GM12878 (cell line): ENCODE measurements at regions not wholly inside any gene's neighbourhood (a gene's known extent, or its start where the extent isn't known, plus 50 kb on each side); places are given as distances from the start of the nearest gene placed in this dataset.

ENCODE experiments used
- ATAC-seq: fragments of 200-7000 bp; cut with Tn5 transposase; 3 replicates; pipeline ENCODE4 v1.9.1; 2020; ENCODE audit warnings: mild to moderate bottlenecking, moderate library complexity
- BruUV-seq: library from RNA; stranded (reverse); fragments of 400-500 nt; replicated peaks from 2 replicates; lab custom pipeline; 2021; lab: Mats Ljungman, UMichigan
- CTCF ChIA-PET: fragments of 300-600 bp; sonication (Branson Sonifier 250); formaldehyde crosslinking; extraction: SDS; loops from one replicate; lab custom pipeline; 2021; ENCODE audit warnings: inconsistent platforms; lab: Yijun Ruan, JAX
- POLR2A ChIA-PET: fragments of 350-600 bp; formaldehyde crosslinking; extraction: SDS; loops from one replicate; lab custom pipeline; 2021; ENCODE audit warnings: inconsistent platforms; lab: Charles Lee
- RAD21 ChIA-PET: fragments of 300-600 bp; sonication (Branson Sonifier 250); formaldehyde crosslinking; loops from one replicate; lab custom pipeline; 2023; ENCODE audit warnings: antibody characterized with exemption; ENCODE audit not compliant: unreplicated experiment; lab: Charles Lee
- SMC1A ChIA-PET: fragments of 300-600 bp; sonication (Branson Sonifier 250); formaldehyde crosslinking; loops from one replicate; lab custom pipeline; 2023; ENCODE audit not compliant: unreplicated experiment, uncharacterized antibody; lab: Charles Lee
- DNase-seq: peaks from one replicate; pipeline ENCODE4 v3.0.0-alpha.2; 2011; ENCODE audit warnings: low read depth, low spot score
- FAIRE-seq: peaks from 3 replicates; lab custom pipeline; 2011; peaks lifted over from hg19 to GRCh38; lab: Jason Lieb, UNC
- H2AFZ ChIP-seq: 2 replicates; pipeline ENCODE4 v1.6.0; 2011; ENCODE audit warnings: low read depth, low read length, control low read depth; ENCODE audit not compliant: control insufficient read depth
- H3K27ac ChIP-seq: 2 replicates; pipeline ENCODE4 v1.5.1; 2011; ENCODE audit warnings: control low read depth; ENCODE audit not compliant: control insufficient read depth, insufficient read depth
- H3K27me3 ChIP-seq, 2 experiments: replicated peaks in 1 of 2; 2 replicates each; pipeline versions ENCODE4 v1.6.0 to v1.6.1; 2011; ENCODE audit warnings: low read length in 1 of 2; ENCODE audit not compliant: control insufficient read depth in 2 of 2, insufficient read depth in 2 of 2
- H3K36me3 ChIP-seq, 2 experiments: 2 replicates each; pipeline ENCODE4 v1.5.1; 2011; ENCODE audit warnings: low read length in 1 of 2; ENCODE audit not compliant: control insufficient read depth in 2 of 2, insufficient read depth in 2 of 2
- H3K4me1 ChIP-seq: 2 replicates; pipeline ENCODE4 v1.6.1; 2011; ENCODE audit warnings: mild to moderate bottlenecking, low read length, moderate library complexity, mixed read lengths; ENCODE audit not compliant: control insufficient read depth, insufficient read depth
- H3K4me2 ChIP-seq: 2 replicates; pipeline ENCODE4 v1.6.0; 2011; ENCODE audit warnings: control low read depth; ENCODE audit not compliant: control insufficient read depth, insufficient read depth
- H3K4me3 ChIP-seq: fragments of 200-600 bp; sonication (generic); 2 replicates; pipeline ENCODE4 v1.5.1; 2016
- H3K79me2 ChIP-seq: 2 replicates; pipeline ENCODE4 v1.6.0; 2011; ENCODE audit warnings: low read length; ENCODE audit not compliant: control insufficient read depth, insufficient read depth
- H3K9ac ChIP-seq: 2 replicates; pipeline ENCODE4 v1.8.0; 2011; ENCODE audit warnings: low read length, control low read depth, mixed read lengths; ENCODE audit not compliant: control insufficient read depth, insufficient read depth
- H3K9me3 ChIP-seq: replicated peaks from 3 replicates; pipeline ENCODE4 v1.5.1; 2011; ENCODE audit warnings: mild to moderate bottlenecking, low read length; ENCODE audit not compliant: control insufficient read depth, insufficient read depth
- H4K20me1 ChIP-seq: 2 replicates; pipeline ENCODE4 v1.6.0; 2011; ENCODE audit not compliant: control insufficient read depth, insufficient read depth
- CBX5 ChIP-seq: sonication (generic); IDR thresholded peaks from 2 replicates; pipeline ENCODE4 v1.6.1; 2016; ENCODE audit warnings: low read depth, moderate library complexity, mild to moderate bottlenecking, inconsistent platforms
- DPF2 ChIP-seq: fragments of 450-650 bp; IDR thresholded peaks from 2 replicates; pipeline ENCODE4 v1.6.1; 2017; ENCODE audit warnings: mild to moderate bottlenecking
- IKZF1 ChIP-seq: fragments of 450-650 bp; conservative IDR thresholded peaks from 2 replicates; pipeline ENCODE4 v1.6.1; 2017; ENCODE audit warnings: antibody characterized with exemption, mild to moderate bottlenecking
- IRF4 ChIP-seq: IDR thresholded peaks from 2 replicates; pipeline ENCODE4 v1.6.1; 2011; ENCODE audit warnings: low read depth, low read length
- NFYB ChIP-seq: IDR thresholded peaks from 2 replicates; pipeline ENCODE4 v1.6.1; 2011; ENCODE audit warnings: low read depth, mild to moderate bottlenecking, low read length, improper control_type of control experiment, moderate library complexity; ENCODE audit not compliant: insufficient read depth
- RELA ChIP-seq: fragments of 450-650 bp; IDR thresholded peaks from 2 replicates; pipeline ENCODE4 v1.8.0; 2014; ENCODE audit warnings: borderline replicate concordance; ENCODE audit not compliant: partially characterized antibody
- SMAD1 ChIP-seq: fragments of 450-650 bp; IDR thresholded peaks from 2 replicates; pipeline ENCODE4 v1.6.1; 2018; ENCODE audit warnings: mild to moderate bottlenecking, low read depth; ENCODE audit not compliant: partially characterized antibody
- WGBS: methylation state at CpG from one replicate; pipeline ENCODE4 v1.1.6; 2016; ENCODE audit warnings: low lambda C conversion rate; ENCODE audit not compliant: insufficient replicate concordance, insufficient coverage; ENCODE audit errors: missing lambda C conversion rate; 5-methylcytosine and 5-hydroxymethylcytosine counted together
- in situ Hi-C: fragments of 300-500 bp; cut with MboI; formaldehyde crosslinking; loops from 9 replicates; pipeline ENCODE4 v1.14.3; 2018; ENCODE audit warnings: mixed read lengths
- intact Hi-C: fragments of 100-400 bp; cut with micrococcal nuclease; formaldehyde crosslinking; loops from one replicate; pipeline ENCODE4 v1.14.2; 2022; ENCODE audit not compliant: unreplicated experiment
- TF ChIP-seq, protein P1 (sequence below): fragments of 450-650 bp; IDR thresholded peaks from 2 replicates; pipeline ENCODE4 v1.6.1; 2017; ENCODE audit warnings: mild to moderate bottlenecking, low read depth, inconsistent platforms; ENCODE audit not compliant: poor library complexity, severe bottlenecking
- TF ChIP-seq, protein P2 (sequence below): fragments of 450-650 bp; IDR thresholded peaks from 2 replicates; pipeline ENCODE4 v1.6.1; 2017; ENCODE audit warnings: borderline replicate concordance
- TF ChIP-seq, protein P3 (sequence below): fragments of 450-650 bp; IDR thresholded peaks from 2 replicates; pipeline ENCODE4 v1.6.1; 2017; ENCODE audit warnings: antibody characterized with exemption, mild to moderate bottlenecking, moderate library complexity

DNA sequence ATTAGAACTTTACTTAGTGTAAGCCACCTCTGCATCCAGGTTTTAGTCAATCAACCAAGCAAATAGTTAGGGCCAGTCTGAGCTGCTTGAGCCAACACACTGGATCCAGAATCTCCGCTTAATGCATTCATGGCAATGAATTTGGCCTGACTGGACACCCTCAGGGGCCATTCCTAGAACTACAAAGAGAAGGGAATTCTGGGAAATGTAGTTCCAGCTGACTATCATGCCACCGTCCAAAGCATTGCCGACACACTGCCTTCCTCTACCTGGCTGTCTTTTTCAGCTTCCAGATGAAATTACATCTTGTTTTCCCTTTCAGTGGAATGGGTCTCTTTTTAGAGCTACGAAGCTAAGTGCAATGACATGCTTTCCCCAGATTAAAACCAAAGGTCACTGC is 163.0 kb upstream of the IGSF21 start:
- 28% methylated on average over 4 of the region's 4 CpGs for WGBS
- in situ Hi-C loops (no loop called here), intact Hi-C loops (no loop called here)
- ATAC-seq (no peak), DNase-seq (no peak), FAIRE-seq (no peak)
- BruUV-seq: no TSS peak
- Histone ChIP-seq H4K20me1 (no peaks in the 10 kb centered on the region), H3K9ac (no peak overlapping the region), H3K4me3 (no peak overlapping the region), H3K79me2 (no peaks in the 10 kb centered on the region), H3K27ac (no peak overlapping the region), H3K4me2 (no peak overlapping the region), H3K36me3 (no peaks in the 10 kb centered on the region), H3K9me3 (no peaks in the 10 kb centered on the region), H2AFZ (no peak overlapping the region), H3K4me1 (no peaks in the 10 kb centered on the region)
- RAD21 ChIA-PET: no interaction called here
- POLR2A ChIA-PET: no interaction called here
- TF ChIP-seq CBX5 (no peak), IKZF1 (no peak), IRF4 (no peak)
- TF ChIP-seq, all 136 proteins: peak for 0
- ChIA-PET CTCF (no interaction called here), SMC1A (no interaction called here)
- H3K27me3 ChIP-seq: peaks cover 0 to 2% of the 10 kb centered on the region in 2 experiments; a peak in 2 of 4 replicates

DNA sequence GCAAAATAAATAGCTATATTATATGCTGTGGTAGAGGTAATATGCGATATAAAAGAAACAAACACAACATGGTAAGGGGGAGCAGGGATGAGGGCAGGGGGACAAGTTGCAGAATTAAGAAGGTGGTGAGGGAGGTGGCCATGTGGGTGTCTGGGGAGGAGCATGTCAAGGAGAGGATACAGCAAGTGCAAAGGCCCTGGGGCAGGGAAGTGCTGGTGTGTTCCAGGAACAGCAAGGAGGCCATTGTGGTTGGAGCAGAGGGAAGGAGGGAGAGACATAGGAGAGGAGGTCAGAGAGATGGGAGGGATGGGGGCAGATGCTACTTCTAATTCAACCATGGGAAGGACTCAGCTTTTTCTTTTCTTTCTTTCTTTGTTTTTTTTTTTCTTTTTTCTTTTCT is 161.2 kb upstream of the IGSF21 start:
- in situ Hi-C loops (no loop called here), intact Hi-C loops (no loop called here)
- Histone ChIP-seq H2AFZ (no peak overlapping the region), H3K27ac (no peak overlapping the region), H3K4me2 (no peak overlapping the region), H4K20me1 (no peaks in the 10 kb centered on the region), H3K9ac (no peak overlapping the region), H3K4me1 (no peaks in the 10 kb centered on the region), H3K4me3 (no peak overlapping the region), H3K9me3 (no peaks in the 10 kb centered on the region), H3K36me3 (no peaks in the 10 kb centered on the region), H3K27me3 (peaks cover 0 to under 1% of the 10 kb centered on the region in 2 experiments; a peak in 2 of 4 replicates)
- RAD21 ChIA-PET: no interaction called here
- ATAC-seq (no peak), FAIRE-seq (no peak), DNase-seq (no peak)
- POLR2A ChIA-PET: no interaction called here
- CTCF ChIA-PET: no interaction called here
- WGBS: 38% methylated on average over 1 of the region's 1 CpG
- BruUV-seq: no TSS peak
- TF ChIP-seq DPF2 (no peak), RELA (no peak), NFYB (no peak), SMAD1 (no peak)
- TF ChIP-seq, protein P1, sequence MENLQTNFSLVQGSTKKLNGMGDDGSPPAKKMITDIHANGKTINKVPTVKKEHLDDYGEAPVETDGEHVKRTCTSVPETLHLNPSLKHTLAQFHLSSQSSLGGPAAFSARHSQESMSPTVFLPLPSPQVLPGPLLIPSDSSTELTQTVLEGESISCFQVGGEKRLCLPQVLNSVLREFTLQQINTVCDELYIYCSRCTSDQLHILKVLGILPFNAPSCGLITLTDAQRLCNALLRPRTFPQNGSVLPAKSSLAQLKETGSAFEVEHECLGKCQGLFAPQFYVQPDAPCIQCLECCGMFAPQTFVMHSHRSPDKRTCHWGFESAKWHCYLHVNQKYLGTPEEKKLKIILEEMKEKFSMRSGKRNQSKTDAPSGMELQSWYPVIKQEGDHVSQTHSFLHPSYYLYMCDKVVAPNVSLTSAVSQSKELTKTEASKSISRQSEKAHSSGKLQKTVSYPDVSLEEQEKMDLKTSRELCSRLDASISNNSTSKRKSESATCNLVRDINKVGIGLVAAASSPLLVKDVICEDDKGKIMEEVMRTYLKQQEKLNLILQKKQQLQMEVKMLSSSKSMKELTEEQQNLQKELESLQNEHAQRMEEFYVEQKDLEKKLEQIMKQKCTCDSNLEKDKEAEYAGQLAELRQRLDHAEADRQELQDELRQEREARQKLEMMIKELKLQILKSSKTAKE: no peak
- TF ChIP-seq, protein P2, sequence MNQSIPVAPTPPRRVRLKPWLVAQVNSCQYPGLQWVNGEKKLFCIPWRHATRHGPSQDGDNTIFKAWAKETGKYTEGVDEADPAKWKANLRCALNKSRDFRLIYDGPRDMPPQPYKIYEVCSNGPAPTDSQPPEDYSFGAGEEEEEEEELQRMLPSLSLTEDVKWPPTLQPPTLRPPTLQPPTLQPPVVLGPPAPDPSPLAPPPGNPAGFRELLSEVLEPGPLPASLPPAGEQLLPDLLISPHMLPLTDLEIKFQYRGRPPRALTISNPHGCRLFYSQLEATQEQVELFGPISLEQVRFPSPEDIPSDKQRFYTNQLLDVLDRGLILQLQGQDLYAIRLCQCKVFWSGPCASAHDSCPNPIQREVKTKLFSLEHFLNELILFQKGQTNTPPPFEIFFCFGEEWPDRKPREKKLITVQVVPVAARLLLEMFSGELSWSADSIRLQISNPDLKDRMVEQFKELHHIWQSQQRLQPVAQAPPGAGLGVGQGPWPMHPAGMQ: no peak
- TF ChIP-seq, protein P3, sequence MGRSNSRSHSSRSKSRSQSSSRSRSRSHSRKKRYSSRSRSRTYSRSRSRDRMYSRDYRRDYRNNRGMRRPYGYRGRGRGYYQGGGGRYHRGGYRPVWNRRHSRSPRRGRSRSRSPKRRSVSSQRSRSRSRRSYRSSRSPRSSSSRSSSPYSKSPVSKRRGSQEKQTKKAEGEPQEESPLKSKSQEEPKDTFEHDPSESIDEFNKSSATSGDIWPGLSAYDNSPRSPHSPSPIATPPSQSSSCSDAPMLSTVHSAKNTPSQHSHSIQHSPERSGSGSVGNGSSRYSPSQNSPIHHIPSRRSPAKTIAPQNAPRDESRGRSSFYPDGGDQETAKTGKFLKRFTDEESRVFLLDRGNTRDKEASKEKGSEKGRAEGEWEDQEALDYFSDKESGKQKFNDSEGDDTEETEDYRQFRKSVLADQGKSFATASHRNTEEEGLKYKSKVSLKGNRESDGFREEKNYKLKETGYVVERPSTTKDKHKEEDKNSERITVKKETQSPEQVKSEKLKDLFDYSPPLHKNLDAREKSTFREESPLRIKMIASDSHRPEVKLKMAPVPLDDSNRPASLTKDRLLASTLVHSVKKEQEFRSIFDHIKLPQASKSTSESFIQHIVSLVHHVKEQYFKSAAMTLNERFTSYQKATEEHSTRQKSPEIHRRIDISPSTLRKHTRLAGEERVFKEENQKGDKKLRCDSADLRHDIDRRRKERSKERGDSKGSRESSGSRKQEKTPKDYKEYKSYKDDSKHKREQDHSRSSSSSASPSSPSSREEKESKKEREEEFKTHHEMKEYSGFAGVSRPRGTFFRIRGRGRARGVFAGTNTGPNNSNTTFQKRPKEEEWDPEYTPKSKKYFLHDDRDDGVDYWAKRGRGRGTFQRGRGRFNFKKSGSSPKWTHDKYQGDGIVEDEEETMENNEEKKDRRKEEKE: no peak
- TF ChIP-seq, all 136 proteins: peak for 0
- SMC1A ChIA-PET: no interaction called here
- no peaks in the 10 kb centered on the region for H3K79me2 ChIP-seq
